NCI-H82 treated with DMSO at 0.1 percent for 48 hours (cell line): ENCODE measurements at regions not wholly inside any gene's neighbourhood (a gene's known extent, or its start where the extent isn't known, plus 50 kb on each side); places are given as distances from the start of the nearest gene placed in this dataset.

Experiments used
- DNase-seq: peaks from one replicate; lab custom pipeline; 2025; ENCODE audit not compliant: unreplicated experiment; lab: John Stamatoyannopoulos, UW

DNA sequence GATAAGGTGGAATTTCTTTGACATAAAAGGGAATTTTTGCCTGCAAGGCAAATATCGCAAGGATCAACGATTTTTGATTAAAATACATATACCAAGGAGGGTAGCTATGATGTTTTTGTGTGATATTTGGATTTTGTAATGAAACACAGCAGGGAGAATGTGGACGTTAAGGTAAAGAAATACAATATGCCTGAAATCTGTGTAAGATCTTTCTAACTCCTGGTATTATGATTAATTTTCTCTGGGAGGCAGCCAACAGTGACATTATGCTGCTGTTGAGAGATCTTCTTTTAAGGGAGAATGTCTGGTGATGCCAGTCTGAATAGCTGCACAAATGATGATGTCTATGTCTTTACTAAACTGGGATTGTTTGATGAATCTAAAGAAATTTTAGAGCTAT, 972.2 kb downstream of the SQOR start:
- no peak for DNase-seq

GRCh38 chr15:46616033-46616432, 981.2 kb downstream of the SQOR start:
- no peak for DNase-seq

- DNase-seq = no peak
These were observed 982.7 kb downstream of the SQOR start for GRCh38 chr15:46617507-46617906.

GRCh38 chr15:46618984-46619383, 984.2 kb downstream of the SQOR start:
- no peak for DNase-seq

- DNase-seq = peak; percentile 5
These were observed 985.7 kb downstream of the SQOR start for GRCh38 chr15:46620392-46621013.

- peak; percentile 82 for DNase-seq
These were observed 988.0 kb downstream of the SQOR start for GRCh38 chr15:46622851-46623250.

DNA sequence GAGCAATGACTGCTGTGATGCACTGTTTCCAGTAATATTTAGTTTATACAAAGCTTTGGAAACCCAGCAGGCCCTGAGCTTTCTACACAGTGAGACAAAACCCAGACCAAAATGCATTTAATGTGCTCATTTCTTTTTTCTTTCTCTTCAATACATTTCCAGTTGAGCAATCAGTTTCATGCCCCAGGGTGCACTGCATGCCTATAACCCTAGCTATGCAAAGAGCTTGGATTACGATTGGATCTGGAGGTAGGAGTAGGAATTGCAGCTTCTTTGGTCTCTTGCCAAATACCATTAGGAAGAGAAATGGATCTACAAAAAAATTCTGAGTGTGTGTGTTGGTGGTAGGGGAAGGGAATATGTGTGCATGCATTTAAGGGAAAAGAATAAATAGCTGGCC, 1001.4 kb downstream of the SQOR start:
- peak; percentile 10 for DNase-seq

GRCh38 chr15:46644501-46645481, 1010.0 kb downstream of the SQOR start:
- DNase-seq = no peak

GRCh38 chr15:46646490-46646889, 1011.7 kb downstream of the SQOR start:
- peak; percentile 67 for DNase-seq

DNA sequence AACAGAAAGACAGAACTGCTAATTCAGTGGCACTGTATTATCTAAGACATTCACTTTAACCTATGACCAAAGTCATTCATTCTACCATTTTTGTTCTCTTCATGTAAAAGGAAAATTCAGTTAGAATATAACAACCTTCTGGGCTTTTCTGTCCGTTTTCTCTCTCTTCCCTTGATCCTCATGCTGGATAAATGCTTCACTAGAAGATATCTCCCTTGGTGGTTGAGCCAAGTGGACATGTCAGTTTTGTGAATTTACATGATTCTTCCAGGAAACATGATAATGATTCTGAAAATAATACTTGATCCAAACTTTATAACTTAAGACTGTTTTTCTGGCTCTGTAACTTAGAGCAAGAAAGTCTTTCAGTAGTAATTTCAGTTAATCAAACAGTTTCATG, 1012.2 kb downstream of the SQOR start:
- no peak for DNase-seq

GRCh38 chr15:46652266-46652665, 1017.4 kb downstream of the SQOR start:
- no peak for DNase-seq

GRCh38 chr15:46654993-46655392, 1020.2 kb downstream of the SQOR start:
- no peak for DNase-seq

- no peak for DNase-seq
These were observed 1025.4 kb downstream of the SQOR start for GRCh38 chr15:46660096-46660842.

- no peak for DNase-seq
These were observed 1035.4 kb downstream of the SQOR start for GRCh38 chr15:46670258-46670657.

- no peak for DNase-seq
These were observed 1036.5 kb downstream of the SQOR start for GRCh38 chr15:46671336-46671735.

- DNase-seq = no peak
These were observed 1037.2 kb downstream of the SQOR start for GRCh38 chr15:46672041-46672440.

GRCh38 chr15:46676233-46677206, 1040.8 kb upstream of the SEMA6D start:
- DNase-seq = no peak

GRCh38 chr15:46677491-46677890, 1039.8 kb upstream of the SEMA6D start:
- DNase-seq = no peak

DNA sequence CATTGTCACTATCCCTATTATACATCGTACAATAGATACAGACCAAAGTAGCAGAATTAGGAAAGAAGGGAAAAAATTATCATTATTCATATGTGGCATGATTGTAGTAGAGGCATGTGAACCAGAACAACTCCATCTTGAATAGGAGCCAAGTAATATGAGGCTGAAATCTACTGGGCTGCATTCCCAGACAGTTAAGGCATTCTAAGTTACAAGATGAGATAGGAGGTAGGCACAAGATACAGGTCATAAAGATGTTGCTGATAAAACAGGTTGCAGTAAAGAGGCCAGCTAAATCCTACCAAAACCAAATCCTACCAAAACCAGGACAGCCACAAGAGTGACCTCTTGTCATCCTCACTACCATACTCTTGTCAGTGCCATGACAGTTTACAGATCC, 1035.4 kb upstream of the SEMA6D start:
- no peak for DNase-seq

DNA sequence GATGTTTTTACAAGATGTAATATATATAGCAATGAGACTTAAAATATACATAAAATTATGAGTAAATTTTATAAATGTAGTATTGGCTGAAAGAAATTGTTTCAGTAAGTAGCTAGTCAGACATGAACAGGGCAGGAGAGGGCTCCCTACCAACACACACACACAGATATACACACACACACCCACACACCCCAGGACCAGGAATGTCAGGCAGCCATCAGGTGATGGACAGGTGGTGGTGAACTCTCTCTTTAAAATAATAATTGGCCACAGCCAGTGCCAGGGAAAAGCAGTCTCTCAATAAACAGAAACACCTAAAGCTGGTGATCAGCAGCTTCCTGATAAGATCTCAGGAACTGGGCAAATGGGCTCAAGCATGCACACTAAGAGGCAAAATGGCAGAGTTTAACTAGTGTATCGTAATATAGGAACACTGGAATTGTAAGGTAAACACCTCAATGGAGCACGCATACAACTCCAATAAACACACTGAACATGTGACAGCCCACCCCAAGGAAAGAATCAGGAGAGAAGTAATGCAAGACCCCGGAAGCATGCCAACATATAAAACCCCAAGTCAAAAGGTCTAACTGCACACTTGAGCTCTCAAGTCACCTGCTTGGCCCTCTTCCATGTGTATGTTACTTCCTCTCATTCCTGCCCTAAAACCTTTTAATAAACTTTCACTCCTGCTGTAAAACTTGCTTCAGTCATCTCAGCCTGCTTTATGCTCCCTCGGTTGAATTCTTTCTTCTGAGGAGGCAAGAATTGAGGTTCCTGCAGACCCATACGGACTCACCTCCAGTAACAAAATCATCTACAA, 1034.1 kb upstream of the SEMA6D start:
- DNase-seq = no peak
